CD4-positive, CD25-positive, alpha-beta regulatory T cell (primary cell): ENCODE measurements at regions not wholly inside any gene's neighbourhood (a gene's known extent, or its start where the extent isn't known, plus 50 kb on each side); places are given as distances from the start of the nearest gene placed in this dataset.

Experiments
- ATAC-seq, 2 donors: fragments of 150-1000 bp; cut with Tn5 transposase; one replicate each; pipeline ENCODE4 v1.10.0; 2021; ENCODE audit warnings: low read depth in 2 of 2, moderate number of reproducible peaks in 2 of 2, moderate library complexity in 1 of 2
- DNase-seq, 3 donors: peaks; one replicate each; pipeline versions ENCODE4 v3.0.0 to v3.0.0-alpha.2; 2012 to 2022; ENCODE audit warnings: mixed read lengths in 1 of 3
- H3K27ac ChIP-seq: one replicate; pipeline ENCODE4 v1.7.0; 2013; ENCODE audit warnings: mild to moderate bottlenecking, low read length; ENCODE audit not compliant: insufficient read depth, poor library complexity, severe bottlenecking
- H3K27me3 ChIP-seq: one replicate; pipeline ENCODE4 v1.7.0; 2013; ENCODE audit warnings: low read length; ENCODE audit not compliant: control insufficient read depth, insufficient read depth
- H3K36me3 ChIP-seq: one replicate; pipeline ENCODE4 v1.7.0; 2013; ENCODE audit warnings: mild to moderate bottlenecking, low read length, moderate library complexity; ENCODE audit not compliant: control insufficient read depth, insufficient read depth
- H3K4me1 ChIP-seq: 2 replicates; pipeline ENCODE4 v1.7.0; 2013; ENCODE audit warnings: mild to moderate bottlenecking, low read length; ENCODE audit not compliant: insufficient read depth, control insufficient read depth, poor library complexity, severe bottlenecking
- H3K4me3 ChIP-seq: one replicate; pipeline ENCODE4 v1.7.0; 2013; ENCODE audit warnings: low read depth, mild to moderate bottlenecking, low read length, moderate library complexity
- H3K9me3 ChIP-seq, 2 experiments: 1 replicate in 1 of 2; 2 replicates in 1 of 2; pipeline ENCODE4 v1.7.0; 2013; ENCODE audit warnings: low read length in 2 of 2, mild to moderate bottlenecking in 1 of 2, moderate library complexity in 1 of 2; ENCODE audit not compliant: control insufficient read depth in 2 of 2
- H3K27ac Mint-ChIP-seq, 3 donors: one replicate each; pipeline ENCODE4 v1.8.0; 2020 to 2022; ENCODE audit warnings: mild to moderate bottlenecking in 3 of 3, mixed read lengths in 3 of 3, moderate library complexity in 2 of 3
- H3K27me3 Mint-ChIP-seq: one replicate; pipeline ENCODE4 v1.8.0; 2022; ENCODE audit warnings: mild to moderate bottlenecking, mixed read lengths
- H3K36me3 Mint-ChIP-seq: one replicate; pipeline ENCODE4 v1.8.0; 2020; ENCODE audit warnings: mixed read lengths
- H3K4me1 Mint-ChIP-seq, 4 donors: one replicate each; pipeline ENCODE4 v1.8.0; 2020 to 2022; ENCODE audit warnings: mixed read lengths in 4 of 4, mild to moderate bottlenecking in 1 of 4
- H3K4me3 Mint-ChIP-seq, 4 donors: one replicate each; pipeline ENCODE4 v1.8.0; 2020 to 2022; ENCODE audit warnings: mild to moderate bottlenecking in 4 of 4, mixed read lengths in 4 of 4, moderate library complexity in 3 of 4
- H3K9me3 Mint-ChIP-seq, 7 donors: one replicate each; pipeline ENCODE4 v1.8.0; 2020 to 2022; ENCODE audit warnings: mixed read lengths in 7 of 7, mild to moderate bottlenecking in 3 of 7, moderate library complexity in 2 of 7

DNA sequence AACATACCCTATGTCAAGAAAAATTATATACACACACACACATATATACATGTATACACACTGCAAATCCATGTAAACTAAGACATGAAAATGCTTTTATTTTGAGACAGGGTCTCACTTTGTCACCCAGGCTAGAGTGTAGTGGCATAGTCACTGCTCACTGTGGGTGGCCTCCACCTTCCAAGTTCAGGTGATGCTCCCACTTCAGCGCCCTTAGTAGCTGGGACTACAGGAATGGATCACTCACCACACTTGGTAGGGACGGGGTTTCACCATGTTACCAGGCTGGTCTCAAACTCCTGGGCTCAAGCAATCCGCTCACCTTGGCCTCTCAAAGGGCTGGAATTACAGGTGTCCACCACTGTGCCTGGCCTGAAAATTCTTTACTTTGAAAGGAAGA, 617.6 kb downstream of the NYAP2 start:
- Mint-ChIP-seq H3K9me3 (peaks cover 0 to 5% (median 3%) of the 10 kb centered on the region in 7 donors), H3K27ac (no peak overlapping the region), H3K27me3 (no peaks in the 10 kb centered on the region), H3K4me3 (no peak overlapping the region), H3K4me1 (no peaks in the 10 kb centered on the region), H3K36me3 (no peaks in the 10 kb centered on the region)
- DNase-seq (no peak), ATAC-seq (no peak)
- H3K36me3 ChIP-seq = no peaks in the 10 kb centered on the region
- H3K4me3 ChIP-seq = no peak overlapping the region
- no peaks in the 10 kb centered on the region for H3K27me3 ChIP-seq
- no peak overlapping the region for H3K27ac ChIP-seq
- H3K4me1 ChIP-seq = no peaks in the 10 kb centered on the region
- no peaks in the 10 kb centered on the region for H3K9me3 ChIP-seq

GRCh38 chr2:226011716-226012450, 612.4 kb downstream of the NYAP2 start:
- no peak overlapping the region for H3K4me3 Mint-ChIP-seq
- H3K27ac ChIP-seq = no peak overlapping the region
- H3K27ac Mint-ChIP-seq = no peak overlapping the region
- peaks cover 0 to 2% (median 0%) of the 10 kb centered on the region in 7 donors for H3K9me3 Mint-ChIP-seq
- H3K36me3 Mint-ChIP-seq = no peaks in the 10 kb centered on the region
- H3K4me3 ChIP-seq = no peak overlapping the region
- H3K4me1 ChIP-seq = no peaks in the 10 kb centered on the region
- no peaks in the 10 kb centered on the region for H3K27me3 Mint-ChIP-seq
- DNase-seq = no peak
- H3K9me3 ChIP-seq = no peaks in the 10 kb centered on the region
- no peaks in the 10 kb centered on the region for H3K36me3 ChIP-seq
- no peaks in the 10 kb centered on the region for H3K4me1 Mint-ChIP-seq
- H3K27me3 ChIP-seq = no peaks in the 10 kb centered on the region
- ATAC-seq = no peak

DNA sequence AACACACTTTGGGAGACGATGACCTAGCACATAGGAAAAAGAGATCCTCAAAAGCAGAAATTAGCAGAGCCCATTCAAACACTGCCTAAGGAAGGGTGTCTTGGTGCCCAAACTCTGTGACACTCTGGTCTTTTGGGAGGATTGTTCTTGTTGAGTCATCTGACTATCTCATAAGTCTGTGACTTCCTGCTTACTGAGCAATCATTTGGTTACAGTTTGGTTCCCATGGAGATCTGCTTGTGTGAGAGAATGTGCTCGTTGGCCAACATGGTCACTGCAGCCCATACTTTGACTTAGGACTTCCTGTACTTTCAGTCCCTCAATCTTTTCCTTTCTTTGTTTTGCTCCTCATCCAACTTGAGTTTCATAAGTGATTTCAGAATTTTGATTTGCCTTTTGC, 602.9 kb downstream of the NYAP2 start:
- Mint-ChIP-seq H3K27me3 (no peaks in the 10 kb centered on the region), H3K4me3 (no peak overlapping the region), H3K36me3 (no peaks in the 10 kb centered on the region), H3K4me1 (no peaks in the 10 kb centered on the region), H3K9me3 (peaks cover 0 to 7% (median 0%) of the 10 kb centered on the region in 7 donors), H3K27ac (no peak overlapping the region)
- Histone ChIP-seq H3K4me1 (no peaks in the 10 kb centered on the region), H3K4me3 (no peak overlapping the region), H3K9me3 (no peaks in the 10 kb centered on the region), H3K27ac (no peak overlapping the region), H3K36me3 (no peaks in the 10 kb centered on the region), H3K27me3 (no peaks in the 10 kb centered on the region)
- no peak for ATAC-seq
- no peak for DNase-seq

- Histone ChIP-seq H3K27me3 (no peaks in the 10 kb centered on the region), H3K9me3 (no peaks in the 10 kb centered on the region), H3K36me3 (no peaks in the 10 kb centered on the region), H3K27ac (no peak overlapping the region), H3K4me1 (no peaks in the 10 kb centered on the region), H3K4me3 (no peak overlapping the region)
- H3K4me1 Mint-ChIP-seq = no peaks in the 10 kb centered on the region
- H3K27ac Mint-ChIP-seq = no peak overlapping the region
- no peak overlapping the region for H3K4me3 Mint-ChIP-seq
- peaks cover 0 to 7% (median 0%) of the 10 kb centered on the region in 7 donors for H3K9me3 Mint-ChIP-seq
- DNase-seq (no peak), ATAC-seq (no peak)
- no peaks in the 10 kb centered on the region for H3K36me3 Mint-ChIP-seq
- H3K27me3 Mint-ChIP-seq = no peaks in the 10 kb centered on the region
Observed at GRCh38 chr2:226001716-226002115, 602.2 kb downstream of the NYAP2 start.

GRCh38 chr2:225999692-226000091, 600.2 kb downstream of the NYAP2 start:
- H3K4me1 ChIP-seq = no peaks in the 10 kb centered on the region
- no peaks in the 10 kb centered on the region for H3K27me3 ChIP-seq
- Mint-ChIP-seq H3K4me3 (no peak overlapping the region), H3K27me3 (no peaks in the 10 kb centered on the region), H3K27ac (no peak overlapping the region), H3K36me3 (no peaks in the 10 kb centered on the region), H3K4me1 (no peaks in the 10 kb centered on the region), H3K9me3 (peaks cover 0 to 5% (median 0%) of the 10 kb centered on the region in 7 donors)
- no peaks in the 10 kb centered on the region for H3K9me3 ChIP-seq
- H3K27ac ChIP-seq = no peak overlapping the region
- DNase-seq (no peak), ATAC-seq (no peak)
- no peaks in the 10 kb centered on the region for H3K36me3 ChIP-seq
- H3K4me3 ChIP-seq = no peak overlapping the region

DNA sequence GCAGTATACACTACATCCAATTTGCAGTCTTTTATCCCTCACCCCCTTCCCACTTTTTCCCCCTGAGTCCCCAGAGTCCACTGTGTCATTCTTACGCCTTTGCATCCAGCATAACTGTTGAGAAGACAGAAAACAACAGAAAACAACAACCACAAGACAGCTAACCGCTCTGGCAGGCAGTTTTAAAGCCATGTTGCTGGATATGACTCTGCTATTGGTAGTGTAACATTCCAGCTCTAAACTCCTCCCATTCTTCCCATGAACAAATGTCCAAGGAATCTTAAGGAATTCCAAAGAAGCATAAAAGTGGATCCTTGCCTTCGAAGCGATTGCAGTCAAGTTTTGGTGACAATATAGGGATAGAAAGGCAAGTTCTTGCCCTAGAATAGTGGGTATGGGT, 599.1 kb downstream of the NYAP2 start:
- Histone ChIP-seq H3K9me3 (no peaks in the 10 kb centered on the region), H3K4me1 (no peaks in the 10 kb centered on the region), H3K27ac (no peak overlapping the region), H3K27me3 (no peaks in the 10 kb centered on the region), H3K4me3 (no peak overlapping the region), H3K36me3 (no peaks in the 10 kb centered on the region)
- no peak overlapping the region for H3K27ac Mint-ChIP-seq
- no peaks in the 10 kb centered on the region for H3K27me3 Mint-ChIP-seq
- no peak overlapping the region for H3K4me3 Mint-ChIP-seq
- H3K9me3 Mint-ChIP-seq = peaks cover 0 to 5% (median 0%) of the 10 kb centered on the region in 7 donors
- DNase-seq = no peak
- H3K36me3 Mint-ChIP-seq = no peaks in the 10 kb centered on the region
- no peak for ATAC-seq
- no peaks in the 10 kb centered on the region for H3K4me1 Mint-ChIP-seq

GRCh38 chr2:225998116-225998515, 598.6 kb downstream of the NYAP2 start:
- Mint-ChIP-seq H3K4me3 (no peak overlapping the region), H3K27me3 (no peaks in the 10 kb centered on the region), H3K36me3 (no peaks in the 10 kb centered on the region), H3K4me1 (no peaks in the 10 kb centered on the region), H3K9me3 (peaks cover 0 to 5% (median 0%) of the 10 kb centered on the region in 7 donors), H3K27ac (no peak overlapping the region)
- Histone ChIP-seq H3K4me3 (no peak overlapping the region), H3K27ac (no peak overlapping the region), H3K4me1 (no peaks in the 10 kb centered on the region), H3K27me3 (no peaks in the 10 kb centered on the region), H3K36me3 (no peaks in the 10 kb centered on the region), H3K9me3 (no peaks in the 10 kb centered on the region)
- ATAC-seq (no peak), DNase-seq (no peak)

DNA sequence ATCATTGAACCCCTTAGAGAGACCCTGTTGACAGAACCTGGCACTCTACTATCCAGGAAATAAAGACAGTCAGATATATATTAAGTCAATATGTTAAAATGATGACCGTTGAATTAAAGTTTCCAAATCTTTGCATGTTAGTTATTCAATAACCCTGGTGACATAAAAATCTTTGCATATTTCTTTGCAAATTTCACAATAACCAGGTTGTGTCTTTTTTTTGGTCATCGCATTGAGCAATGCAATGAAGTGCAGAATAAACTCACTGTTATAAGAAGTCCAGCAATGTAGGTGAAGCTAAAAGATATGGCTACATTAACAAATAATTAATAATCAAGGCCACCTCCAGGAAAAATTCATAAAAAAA, 596.9 kb downstream of the NYAP2 start:
- Histone ChIP-seq H3K36me3 (no peaks in the 10 kb centered on the region), H3K4me3 (no peak overlapping the region), H3K9me3 (no peaks in the 10 kb centered on the region), H3K27ac (no peak overlapping the region), H3K27me3 (no peaks in the 10 kb centered on the region), H3K4me1 (no peaks in the 10 kb centered on the region)
- H3K27ac Mint-ChIP-seq = no peak overlapping the region
- peaks cover 0 to 5% (median 0%) of the 10 kb centered on the region in 7 donors for H3K9me3 Mint-ChIP-seq
- H3K4me1 Mint-ChIP-seq = no peaks in the 10 kb centered on the region
- ATAC-seq (no peak), DNase-seq (no peak)
- H3K36me3 Mint-ChIP-seq = no peaks in the 10 kb centered on the region
- no peaks in the 10 kb centered on the region for H3K27me3 Mint-ChIP-seq
- no peak overlapping the region for H3K4me3 Mint-ChIP-seq
